SKM-1 treated with dmso at 0.1 percent for 144 hours (cell line): ENCODE measurements at regions not wholly inside any gene's neighbourhood (a gene's known extent, or its start where the extent isn't known, plus 50 kb on each side); places are given as distances from the start of the nearest gene placed in this dataset.
"Not testable (repeated sequence)": the region's sequence is repeated elsewhere in the genome, so short reads cannot be mapped to it uniquely, and the experiment has no call there.

Source experiments
- DNase-seq: peaks from one replicate; lab custom pipeline; 2025; ENCODE audit not compliant: unreplicated experiment; lab: John Stamatoyannopoulos, UW

DNA sequence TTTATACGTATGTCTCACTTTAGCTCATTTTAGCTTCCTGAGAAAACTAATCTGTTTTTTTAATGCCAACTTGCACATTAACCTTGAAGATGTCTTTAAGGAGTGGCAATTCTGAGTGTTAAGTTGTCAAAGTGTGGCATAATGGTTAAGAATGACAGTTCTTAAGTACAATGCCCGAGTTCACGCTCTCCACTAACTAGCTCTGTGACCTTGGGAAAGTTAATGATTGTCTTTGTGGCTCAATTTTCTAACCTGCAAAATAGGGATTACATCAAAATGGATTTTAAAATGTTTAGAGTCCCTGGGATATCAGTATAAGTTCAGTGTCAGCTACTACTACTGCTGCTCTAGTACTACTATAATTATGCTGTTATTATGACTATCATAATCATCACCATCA is 409.7 kb downstream of the SOCS6 start:
- DNase-seq: no peak

DNA sequence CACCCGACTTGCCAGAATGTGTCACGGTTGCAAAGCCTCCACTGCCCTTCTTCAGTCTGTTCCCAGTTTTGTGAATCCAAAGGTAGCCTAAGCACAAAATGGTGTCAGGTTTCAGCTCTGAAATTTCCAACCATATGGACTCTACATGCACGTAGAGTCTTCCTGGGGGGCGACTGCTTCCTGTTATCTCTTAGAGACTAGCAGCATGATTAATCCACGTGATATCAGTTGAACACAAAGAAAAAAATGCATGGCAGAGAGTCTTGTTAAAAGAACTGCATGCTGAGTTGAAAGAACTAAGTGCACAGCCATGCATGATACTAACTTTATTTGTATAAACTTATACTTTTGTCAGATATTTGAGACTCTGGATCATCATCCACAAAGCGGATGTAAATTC is 404.4 kb downstream of the SOCS6 start:
- no peak for DNase-seq

DNA sequence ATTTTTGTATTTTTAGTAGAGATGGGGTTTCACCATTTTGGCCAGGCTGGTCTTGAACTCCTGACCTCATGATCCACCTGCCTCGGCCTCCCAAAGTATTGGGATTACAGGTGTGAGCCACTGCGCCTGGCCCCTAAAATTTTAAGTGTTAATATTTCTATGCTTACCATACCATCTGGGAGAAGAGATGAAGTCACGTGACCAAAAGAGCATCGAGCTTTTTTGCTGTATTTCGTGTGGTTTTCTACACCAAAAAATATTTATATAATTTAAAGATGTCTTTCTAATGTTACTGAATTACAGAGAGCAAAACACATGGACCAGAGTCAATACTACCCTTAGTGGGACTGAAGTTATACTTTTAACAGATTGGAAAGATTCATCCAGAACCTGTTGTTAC is 400.9 kb downstream of the SOCS6 start:
- DNase-seq: not testable (repeated sequence)

DNA sequence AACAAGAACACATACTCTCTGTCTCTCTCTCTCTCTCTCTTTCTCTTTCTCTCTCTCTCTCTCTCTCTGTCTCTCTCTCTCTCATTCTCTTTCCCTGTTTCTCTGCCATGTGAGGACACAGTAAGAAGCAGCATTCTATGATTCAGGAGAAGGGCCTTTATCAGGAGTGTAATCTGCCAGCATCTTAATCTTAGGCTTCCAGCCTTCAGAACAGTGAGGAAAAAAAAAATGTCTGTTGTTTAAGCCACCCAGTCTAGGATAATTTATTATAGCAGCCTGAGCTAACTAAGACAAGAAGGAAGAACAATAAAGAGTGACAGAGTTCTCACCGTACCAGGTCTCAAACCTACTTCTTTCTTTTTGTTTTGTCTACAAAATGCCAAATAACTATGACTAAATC is 399.4 kb downstream of the SOCS6 start:
- no peak for DNase-seq

DNA sequence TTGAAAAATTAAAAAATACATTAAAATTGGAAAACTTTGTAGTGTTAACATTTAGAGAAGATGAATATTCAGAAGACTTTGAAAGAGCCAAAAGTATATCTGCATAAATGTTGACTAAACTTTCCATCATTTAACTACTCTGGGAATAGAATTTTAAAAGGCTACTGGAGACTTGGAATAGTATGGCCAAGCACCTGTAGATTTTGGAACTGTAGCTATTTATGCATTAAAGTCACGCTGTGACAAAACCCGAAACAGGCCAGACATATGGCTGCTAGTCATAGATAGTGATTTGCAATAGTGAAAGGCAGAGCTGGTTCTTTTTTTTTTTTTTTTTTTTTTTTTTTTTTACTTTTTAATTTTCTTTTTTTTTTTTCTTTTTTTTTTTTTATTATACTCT is 396.0 kb downstream of the SOCS6 start:
- no peak for DNase-seq

DNA sequence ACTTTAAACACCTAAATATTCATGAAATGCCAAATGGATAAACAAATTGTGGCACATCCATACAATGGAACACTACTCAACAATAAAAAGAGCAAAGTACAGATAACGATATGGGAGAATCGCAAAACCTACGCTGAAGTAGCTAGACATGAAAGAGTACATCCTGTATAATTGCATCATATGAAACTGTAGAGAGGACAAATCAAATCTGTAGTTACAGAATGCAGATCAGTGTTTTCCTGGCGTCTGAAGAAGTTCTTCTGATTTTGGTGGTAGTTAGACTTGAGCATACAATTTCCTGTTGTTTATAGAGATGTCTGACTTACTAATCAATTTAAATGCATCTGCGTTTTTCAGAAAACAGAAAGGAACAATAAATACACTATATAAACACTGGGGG is 394.4 kb downstream of the SOCS6 start:
- DNase-seq: no peak

DNA sequence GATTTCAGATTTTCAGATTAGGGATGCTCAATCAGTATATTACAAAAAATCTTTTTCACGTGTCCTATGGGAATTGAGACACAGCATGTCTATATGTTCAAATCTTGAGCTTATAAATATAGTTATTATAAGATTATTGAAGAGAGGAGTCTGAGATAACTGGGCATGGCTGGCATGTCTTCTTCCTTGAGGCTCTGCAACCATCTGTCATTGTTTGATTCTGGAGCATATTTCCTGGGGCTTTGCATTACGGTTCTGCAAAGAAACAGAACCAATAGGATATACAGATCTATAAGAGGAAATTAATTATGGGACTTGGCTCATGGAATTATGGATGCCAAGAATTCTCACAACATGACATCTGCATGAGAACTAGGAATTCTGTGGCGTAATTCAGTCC is 386.1 kb downstream of the SOCS6 start:
- DNase-seq: no peak

DNA sequence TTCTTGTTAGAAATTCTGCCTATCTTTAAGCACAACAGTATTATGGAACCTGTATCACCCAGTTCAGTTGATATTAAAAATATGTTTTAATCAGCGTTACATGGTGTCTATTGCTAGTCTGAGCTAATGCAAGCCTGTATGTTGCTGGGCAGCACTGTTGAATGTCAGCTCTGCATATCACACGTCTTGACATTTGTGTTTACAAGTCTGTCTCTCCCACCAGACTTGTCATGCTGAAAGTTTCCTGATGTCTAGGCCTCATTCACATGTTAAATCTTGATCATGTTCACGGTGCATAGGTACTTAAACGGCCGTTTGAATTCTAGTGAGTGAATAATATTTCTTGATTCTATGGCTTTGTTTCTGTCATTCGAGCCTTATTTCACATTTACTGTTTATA is 385.0 kb downstream of the SOCS6 start:
- no peak for DNase-seq

DNA sequence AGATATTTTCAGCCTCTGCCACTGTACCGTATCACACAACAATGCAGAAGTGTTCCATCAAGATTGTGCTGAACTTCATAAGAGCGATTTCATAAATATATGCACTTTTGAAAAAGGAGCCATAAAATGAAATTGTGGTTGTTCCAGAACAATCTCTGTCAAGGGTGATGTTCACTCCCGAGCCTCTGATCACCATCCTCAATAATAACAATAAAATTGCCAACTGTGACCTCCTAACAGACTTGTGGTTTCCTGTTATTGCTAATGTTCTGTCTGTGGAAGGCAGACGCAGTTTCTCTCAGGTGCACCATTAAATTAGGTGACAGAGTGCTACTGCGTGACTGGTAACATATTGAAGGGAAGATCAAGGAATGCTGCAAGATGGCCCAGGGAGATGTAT is 383.7 kb downstream of the SOCS6 start:
- DNase-seq: no peak

DNA sequence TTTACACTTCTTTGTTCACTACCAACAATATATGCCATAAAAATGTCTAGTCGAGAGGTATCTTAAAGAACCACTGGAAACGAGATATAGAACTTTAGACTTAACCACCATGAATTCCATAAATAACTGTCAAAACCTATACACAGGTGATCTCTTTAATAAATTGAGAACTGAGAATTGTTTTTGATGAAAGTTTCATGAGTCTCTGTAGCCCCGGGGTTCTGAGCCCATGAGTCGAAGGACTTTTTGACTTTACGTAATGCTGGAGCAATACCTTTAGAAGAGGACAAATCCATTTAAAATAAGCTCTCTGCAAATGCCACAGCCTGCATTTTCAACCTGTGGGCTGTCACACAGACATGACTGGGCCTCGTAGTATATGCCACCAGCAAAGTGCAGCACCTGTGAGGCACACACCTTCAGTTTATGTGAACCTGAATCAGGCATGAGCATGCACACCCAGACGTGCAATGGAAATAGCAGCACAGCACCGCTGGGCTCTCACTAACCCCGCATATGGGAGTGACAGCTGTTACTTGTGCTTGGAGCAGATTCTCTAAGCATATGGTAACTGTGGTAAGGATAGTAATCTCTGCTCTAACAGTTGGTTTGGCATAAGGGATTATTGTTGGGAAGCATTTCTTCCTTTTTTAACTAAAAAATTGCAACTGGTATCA is 383.2 kb downstream of the SOCS6 start:
- DNase-seq: no peak

DNA sequence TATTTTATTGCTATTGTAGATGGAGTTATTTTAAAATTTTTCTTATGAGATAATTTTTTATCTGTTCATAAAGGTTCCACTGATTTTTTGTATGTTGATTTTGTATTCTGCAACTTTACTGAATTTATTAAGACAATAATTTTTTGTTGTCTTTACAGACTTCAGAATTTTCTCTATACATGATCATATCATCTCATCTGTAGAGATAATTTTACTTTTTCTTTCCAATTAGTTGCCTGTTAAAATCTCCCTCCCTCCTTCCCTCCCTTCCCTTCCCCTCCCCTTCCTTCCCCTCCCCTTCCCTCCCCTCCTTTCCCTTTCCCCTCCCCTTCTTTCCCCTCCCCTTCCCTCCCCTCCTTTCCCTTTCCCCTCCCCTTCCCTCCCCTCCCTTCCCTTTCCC is 378.1 kb downstream of the SOCS6 start:
- DNase-seq: no peak

DNA sequence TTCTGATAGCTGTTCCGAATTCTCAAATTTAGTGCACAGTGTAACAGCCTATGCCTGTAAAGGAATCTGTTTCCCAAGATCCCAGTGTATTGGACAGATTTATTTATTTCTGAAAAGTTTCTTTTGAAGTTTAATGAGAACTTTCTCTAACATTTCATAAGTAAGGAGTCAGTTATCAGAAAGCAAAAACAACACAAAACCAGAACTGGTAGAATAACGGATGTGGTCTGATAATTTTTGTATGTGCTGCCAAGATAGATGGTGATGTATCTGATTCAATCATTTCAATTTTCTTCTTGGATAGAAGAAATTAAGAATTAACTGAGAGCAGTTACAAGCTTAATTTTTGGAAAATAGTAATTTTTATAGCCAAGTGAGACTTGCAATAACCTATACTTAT is 374.3 kb downstream of the SOCS6 start:
- no peak for DNase-seq

DNA sequence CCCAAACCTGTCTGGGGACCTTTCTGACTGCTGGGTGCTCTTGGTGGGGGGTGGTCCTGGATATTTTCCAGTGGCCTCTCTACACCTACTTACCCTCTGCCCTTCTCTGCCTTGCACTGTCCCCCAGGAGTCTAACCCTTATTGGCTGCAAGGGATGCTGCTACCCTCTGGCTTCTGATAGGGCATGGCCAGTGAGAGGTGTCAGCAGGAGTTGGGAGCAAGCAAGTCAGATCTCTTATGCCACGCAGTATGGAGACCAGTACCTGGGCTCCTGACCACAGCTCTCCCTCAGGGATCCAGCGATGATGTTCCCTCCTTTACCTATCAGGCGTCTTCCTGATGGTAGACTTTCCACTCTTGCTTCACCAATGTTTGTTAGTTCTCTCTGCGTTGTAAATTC is 373.7 kb downstream of the SOCS6 start:
- DNase-seq: no peak

DNA sequence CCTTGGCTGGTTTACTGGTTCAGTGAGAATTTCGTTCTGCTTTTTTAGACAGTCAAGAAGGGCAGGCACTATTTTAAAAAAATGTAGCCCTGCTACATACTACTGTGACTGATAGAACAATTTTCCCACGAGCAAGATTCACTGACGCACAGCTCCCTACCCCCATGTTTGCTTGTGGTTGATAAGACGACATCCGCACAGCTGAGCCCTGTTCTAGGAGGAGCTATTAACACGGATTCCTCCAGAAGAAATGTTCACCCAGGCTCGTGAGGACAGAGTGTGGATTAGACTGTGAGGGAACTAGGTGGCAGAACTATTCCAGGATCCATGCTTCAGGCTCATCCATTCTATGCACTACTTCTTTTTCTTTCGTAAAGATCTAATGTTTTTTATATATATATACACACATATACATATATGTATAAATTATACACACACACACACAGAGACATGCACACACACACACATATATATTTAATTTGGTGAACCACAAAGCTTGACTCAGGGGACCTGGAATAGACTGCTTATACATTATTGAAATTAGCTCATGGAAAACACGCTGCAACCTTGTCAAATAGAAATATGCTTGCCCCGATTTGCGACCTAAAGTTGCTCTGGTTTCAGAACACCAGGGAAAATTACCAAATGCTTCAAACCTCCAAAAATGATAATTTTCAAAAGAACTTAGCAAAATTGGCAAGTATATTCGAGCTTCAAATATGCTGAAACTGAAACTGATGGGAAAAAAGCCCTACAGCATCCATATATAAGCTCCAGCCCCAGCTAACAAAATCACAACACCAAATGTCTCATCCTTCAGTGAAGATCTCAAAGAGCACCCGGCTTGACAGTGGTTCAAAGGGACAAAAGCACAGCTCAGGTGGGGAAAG is 370.4 kb downstream of the SOCS6 start:
- DNase-seq: no peak

DNA sequence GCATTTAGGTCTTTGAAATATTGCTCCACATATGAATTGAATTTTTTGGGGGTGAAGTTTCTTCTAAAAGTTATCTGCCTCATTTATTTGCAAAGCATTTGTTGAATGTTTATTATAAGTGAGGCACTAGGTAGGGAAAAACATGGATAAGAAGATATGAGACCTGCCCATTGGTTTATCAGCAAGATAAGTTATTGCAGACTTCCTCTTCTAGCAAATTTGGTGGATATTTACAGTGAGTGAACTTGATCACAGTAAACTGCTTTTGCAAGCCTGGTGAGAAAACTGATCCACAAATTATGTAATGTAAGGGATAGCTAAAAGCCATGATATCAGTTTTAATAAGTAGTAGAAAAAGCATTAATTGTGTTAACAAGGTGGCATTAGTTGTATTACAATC is 364.8 kb downstream of the SOCS6 start:
- no peak for DNase-seq

DNA sequence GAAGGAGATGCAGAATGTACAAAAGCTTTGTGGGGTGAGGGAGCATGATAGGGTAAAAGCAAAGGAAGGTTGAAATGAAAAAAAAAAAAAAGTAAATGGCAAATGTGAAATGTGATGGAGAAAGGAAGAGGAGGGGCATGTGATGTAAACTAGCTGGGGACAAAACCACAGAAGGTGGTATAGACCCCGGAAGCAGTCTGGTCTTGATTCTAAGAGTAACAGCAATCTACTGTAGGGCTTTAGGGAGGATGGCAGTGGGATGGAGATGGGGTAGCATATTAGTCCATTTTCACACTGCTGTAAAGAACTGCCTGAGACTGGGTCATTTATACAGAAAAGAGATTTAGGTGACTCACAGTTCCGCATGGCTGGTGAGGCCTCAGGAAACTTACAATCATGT is 362.0 kb downstream of the SOCS6 start:
- no peak for DNase-seq

DNA sequence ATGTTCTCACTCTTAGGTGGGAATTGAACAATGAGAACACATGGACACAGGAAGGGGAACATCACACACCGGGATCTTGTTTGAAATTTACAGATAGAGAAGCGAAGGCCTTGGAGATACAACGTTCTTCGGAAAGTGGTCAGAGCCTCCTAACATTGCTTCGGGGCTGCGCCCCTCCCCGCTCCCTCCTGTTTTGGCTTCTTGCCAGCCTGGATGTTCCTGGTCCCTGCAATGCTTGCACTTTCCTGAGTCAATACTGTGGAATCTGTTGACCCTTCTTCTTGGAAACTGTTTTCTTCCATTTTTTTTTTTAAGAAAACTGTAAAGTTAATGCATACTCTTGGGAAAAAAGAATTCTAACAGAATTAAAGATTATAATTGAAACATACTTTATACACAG is 360.8 kb downstream of the SOCS6 start:
- DNase-seq: no peak

DNA sequence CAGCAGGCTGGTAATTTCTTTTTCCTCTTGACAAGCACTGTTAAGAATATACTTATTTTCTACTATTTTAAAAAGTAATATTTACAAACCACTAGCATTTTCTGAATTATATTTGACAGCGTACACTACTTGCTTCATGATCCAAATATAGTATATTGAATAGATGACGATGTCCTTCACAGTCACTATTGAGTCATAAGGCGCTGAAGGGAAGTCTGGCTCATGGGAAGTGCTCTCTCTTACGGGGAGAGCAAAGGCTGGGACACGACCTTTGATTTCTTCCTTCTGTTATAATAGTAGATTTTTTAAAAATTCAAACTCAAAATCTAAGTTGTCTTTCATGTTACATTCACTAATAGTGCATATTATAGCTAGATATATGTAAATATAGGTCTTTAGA is 357.1 kb downstream of the SOCS6 start:
- no peak for DNase-seq

DNA sequence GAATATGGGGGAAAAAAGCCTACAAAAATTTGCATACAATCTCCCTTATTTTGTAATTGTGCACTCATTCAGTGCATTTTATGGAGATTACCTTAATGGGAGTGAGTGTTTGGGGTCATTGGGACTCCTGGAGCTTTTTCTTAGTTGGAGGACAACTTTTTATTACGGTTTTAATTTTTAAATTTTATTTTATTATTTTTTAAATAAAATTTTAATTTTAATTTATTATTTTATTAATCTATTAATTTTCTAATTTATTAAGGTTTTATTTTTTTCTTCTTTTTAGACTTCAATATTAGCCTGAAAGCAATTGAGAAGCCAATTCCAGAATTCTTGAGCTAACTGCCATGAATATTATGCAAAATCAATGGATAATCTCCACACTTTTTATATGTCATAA is 355.0 kb downstream of the SOCS6 start:
- no peak for DNase-seq

DNA sequence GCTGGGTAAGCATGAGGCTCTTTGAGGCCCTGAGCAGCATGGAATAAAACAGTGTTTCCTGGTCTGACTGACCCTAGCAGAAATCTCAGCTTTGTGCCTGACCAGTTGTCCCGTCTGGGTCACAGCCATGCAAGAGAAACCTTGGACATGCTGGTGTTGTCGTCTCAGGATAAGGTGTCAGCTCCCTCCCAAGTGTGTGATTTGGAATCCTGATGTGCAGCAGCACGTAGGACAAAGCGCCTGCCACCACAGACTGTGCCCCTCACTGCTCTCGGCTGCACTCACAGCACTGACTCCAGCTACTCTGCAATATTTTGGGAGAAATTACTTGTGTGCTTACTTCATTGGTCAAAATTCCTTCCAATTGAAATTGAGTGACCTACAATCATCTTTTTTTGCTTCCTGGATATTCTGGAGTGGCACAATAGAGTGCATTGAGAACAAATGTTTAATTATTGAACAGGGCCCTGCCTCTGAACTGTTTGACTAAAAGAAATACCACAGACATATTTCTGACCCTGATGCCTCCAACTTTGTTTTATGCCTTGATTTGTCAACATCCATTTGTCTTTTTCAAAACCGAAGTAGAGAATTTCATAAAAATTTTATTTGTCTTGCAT is 352.4 kb downstream of the SOCS6 start:
- no peak for DNase-seq

DNA sequence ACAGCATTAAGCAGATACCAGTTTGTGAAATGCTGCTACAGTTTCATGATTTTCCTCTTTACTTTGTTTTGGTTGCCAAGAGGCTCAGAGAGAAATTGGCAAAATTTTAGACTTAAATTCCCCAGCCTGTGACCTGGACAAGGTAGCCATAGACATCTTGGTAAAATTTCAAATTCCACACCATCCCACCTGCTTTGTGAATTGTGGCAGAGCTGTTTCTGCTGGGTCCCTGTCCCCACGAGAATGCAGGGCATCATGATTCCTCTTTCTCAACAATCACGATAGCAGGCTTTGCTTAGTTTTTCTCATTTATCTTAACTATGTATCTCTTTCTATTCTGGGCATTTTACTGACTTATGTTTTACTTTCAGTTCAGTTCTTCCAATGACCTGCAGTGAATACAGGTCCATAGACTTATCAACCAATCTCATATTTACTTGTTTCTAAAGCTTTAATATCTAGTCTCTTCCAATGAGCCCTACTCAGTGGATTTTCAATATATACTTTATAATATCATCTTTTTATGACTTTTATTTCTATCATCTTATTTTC is 351.6 kb downstream of the SOCS6 start:
- DNase-seq: no peak

DNA sequence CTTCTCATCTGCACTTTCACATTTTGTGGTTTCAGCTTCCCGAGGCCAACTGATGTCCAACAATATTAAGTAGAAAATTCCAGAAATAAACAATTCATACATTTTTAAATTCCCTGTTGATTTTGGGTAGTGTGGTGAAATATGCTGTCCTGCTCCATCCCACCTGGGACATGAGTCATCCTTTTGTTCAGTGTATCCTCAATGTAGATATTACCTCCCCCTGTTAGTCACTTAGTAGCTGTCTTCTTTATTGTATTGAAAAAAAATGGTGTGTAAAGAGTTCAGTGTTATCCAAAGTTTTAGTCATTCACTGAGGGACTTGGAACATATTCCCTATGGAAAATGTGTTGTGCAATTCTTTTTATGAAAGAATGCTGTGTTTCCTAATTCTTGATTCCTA is 348.1 kb downstream of the SOCS6 start:
- no peak for DNase-seq
